K562 (cell line): ENCODE measurements at regions not wholly inside any gene's neighbourhood (a gene's known extent, or its start where the extent isn't known, plus 50 kb on each side); places are given as distances from the start of the nearest gene placed in this dataset.

Experiments used
- ATAC-seq: fragments of 200-7000 bp; cut with Tn5 transposase; 3 replicates; pipeline ENCODE4 v1.9.1; 2020; ENCODE audit warnings: moderate library complexity
- BruUV-seq: library from RNA; stranded (reverse); fragments of 400-500 nt; replicated peaks from 2 replicates; lab custom pipeline; 2021; lab: Mats Ljungman, UMichigan
- CTCF ChIA-PET: fragments of 300-600 bp; formaldehyde crosslinking; extraction: SDS; loops from one replicate; lab custom pipeline; 2021; ENCODE audit warnings: low intra/inter-chr PET ratio; lab: Yijun Ruan, JAX
- POLR2A ChIA-PET: fragments of 300-600, 350-650 bp; sonication (Branson Sonifier 250); formaldehyde crosslinking; extraction: SDS; loops from one replicate; lab custom pipeline; 2021; ENCODE audit warnings: antibody characterized with exemption, inconsistent platforms; lab: Yijun Ruan, JAX
- DNase-seq, 4 experiments: peaks; one replicate each; pipeline versions ENCODE4 v3.0.0 to v3.0.0-alpha.2; 2011 to 2018; ENCODE audit warnings: low spot score in 3 of 4, mixed read lengths in 3 of 4; ENCODE audit errors: extremely low read depth in 1 of 4
- FAIRE-seq: peaks from 2 replicates; lab custom pipeline; 2011; peaks lifted over from hg19 to GRCh38; lab: Jason Lieb, UNC
- H2AFZ ChIP-seq: 2 replicates; pipeline ENCODE4 v1.6.0; 2011; ENCODE audit warnings: low read depth, low read length, control low read depth, inconsistent platforms
- H3K27ac ChIP-seq: fragments of 200-600 bp; 3 replicates; pipeline ENCODE4 v1.8.0; 2011; ENCODE audit warnings: low read depth, mild to moderate bottlenecking, control low read depth, inconsistent platforms, low read length, moderate library complexity, mixed read lengths; ENCODE audit errors: extremely low read depth
- H3K27me3 ChIP-seq, 2 experiments: fragments of 300-600 bp in 1 of 2; 2 replicates in 1 of 2; 3 replicates in 1 of 2; pipeline versions ENCODE4 v1.6.0 to v1.8.0; 2011; ENCODE audit warnings: inconsistent platforms in 2 of 2, low read length in 2 of 2, mild to moderate bottlenecking in 1 of 2, mixed read lengths in 1 of 2, moderate library complexity in 1 of 2; ENCODE audit not compliant: control insufficient read depth in 2 of 2, insufficient read depth in 2 of 2
- H3K36me3 ChIP-seq: fragments of 300-600 bp; 3 replicates; pipeline ENCODE4 v1.8.0; 2011; ENCODE audit warnings: mild to moderate bottlenecking, low read length, inconsistent platforms; ENCODE audit not compliant: control insufficient read depth, insufficient read depth
- H3K4me1 ChIP-seq, 2 experiments: fragments of 200-600 bp in 1 of 2; replicated peaks in 1 of 2; 2 replicates in 1 of 2; 3 replicates in 1 of 2; pipeline versions ENCODE4 v1.5.1 to v1.8.0; 2011; ENCODE audit warnings: inconsistent platforms in 2 of 2, low read length in 2 of 2, mild to moderate bottlenecking in 1 of 2, mixed read lengths in 1 of 2, moderate library complexity in 1 of 2; ENCODE audit not compliant: control insufficient read depth in 2 of 2, insufficient read depth in 2 of 2
- H3K4me2 ChIP-seq: 2 replicates; pipeline ENCODE4 v1.6.1; 2011; ENCODE audit warnings: low read length, control low read depth, inconsistent platforms, mixed read lengths; ENCODE audit not compliant: insufficient read depth
- H3K4me3 ChIP-seq: fragments of 200-600 bp; sonication (generic), shearing (Covaris generic); 2 replicates; pipeline ENCODE4 v1.5.1; 2016; ENCODE audit warnings: control low read depth, inconsistent platforms
- H3K79me2 ChIP-seq: fragments of 200-600 bp; 3 replicates; pipeline ENCODE4 v1.8.0; 2011; ENCODE audit warnings: low read length, inconsistent platforms; ENCODE audit not compliant: control insufficient read depth, insufficient read depth
- H3K9ac ChIP-seq, 2 experiments: 2 replicates each; pipeline versions ENCODE4 v1.6.0 to v1.6.1; 2011; ENCODE audit warnings: low read depth in 2 of 2, low read length in 2 of 2, control low read depth in 1 of 2, inconsistent platforms in 1 of 2, mild to moderate bottlenecking in 1 of 2, mixed read lengths in 1 of 2; ENCODE audit not compliant: insufficient read depth in 1 of 2
- H3K9me1 ChIP-seq: one replicate; pipeline ENCODE4 v1.6.0; 2011; ENCODE audit warnings: inconsistent platforms, mild to moderate bottlenecking, low read length, moderate library complexity; ENCODE audit not compliant: control insufficient read depth, insufficient read depth
- H3K9me3 ChIP-seq: replicated peaks from 2 replicates; pipeline ENCODE4 v1.5.1; 2011; ENCODE audit warnings: low read depth, low read length, inconsistent platforms; ENCODE audit not compliant: control insufficient read depth, insufficient read depth
- H4K20me1 ChIP-seq: replicated peaks from 2 replicates; pipeline ENCODE4 v1.6.1; 2011; ENCODE audit warnings: low read length, inconsistent platforms, mixed read lengths; ENCODE audit not compliant: control insufficient read depth, insufficient read depth
- BCL6 ChIP-seq: fragments of 250-450 bp; sonication (Bioruptor Pico); IDR thresholded peaks from 2 replicates; pipeline ENCODE4 v1.4.0; 2020
- CREB1 ChIP-seq, 2 experiments: sonication (generic) in 1 of 2; formaldehyde crosslinking in 1 of 2; IDR thresholded peaks; 2 replicates each; pipeline versions ENCODE4 v1.6.1 to v1.8.0; 2012 to 2022; ENCODE audit warnings: inconsistent platforms in 1 of 2, mild to moderate bottlenecking in 1 of 2, missing genetic modification reagents in 1 of 2, moderate library complexity in 1 of 2
- EHMT2 ChIP-seq: fragments of 450-650 bp; IDR thresholded peaks from 2 replicates; pipeline ENCODE4 v1.6.1; 2018; ENCODE audit warnings: antibody characterized with exemption
- ETV1 ChIP-seq: fragments of 450-650 bp; conservative IDR thresholded peaks from 2 replicates; pipeline ENCODE4 v1.6.1; 2016; ENCODE audit warnings: missing genetic modification characterization, control low read depth, low read depth, missing compliant biosample characterization
- HMGN3 ChIP-seq: IDR thresholded peaks from 2 replicates; pipeline ENCODE4 v1.6.1; 2011; ENCODE audit warnings: borderline replicate concordance, low read depth, mild to moderate bottlenecking, mixed read lengths, low read length; ENCODE audit not compliant: insufficient read length; ENCODE audit errors: extremely low read depth
- MNT ChIP-seq, 2 experiments: fragments of 450-650 bp; conservative IDR thresholded peaks; 2 replicates each; pipeline ENCODE4 v1.6.1; 2017; ENCODE audit warnings: mild to moderate bottlenecking in 2 of 2, moderate library complexity in 2 of 2
- NFXL1 ChIP-seq: fragments of 450-650 bp; formaldehyde crosslinking; IDR thresholded peaks from 2 replicates; pipeline ENCODE4 v1.4.0; 2021; ENCODE audit warnings: mild to moderate bottlenecking
- SMAD4 ChIP-seq: fragments of 250-450 bp; sonication (Bioruptor Pico); conservative IDR thresholded peaks from 2 replicates; pipeline ENCODE4 v1.8.0; 2021; ENCODE audit warnings: inconsistent platforms, mild to moderate bottlenecking, moderate library complexity
- SMARCB1 ChIP-seq: IDR thresholded peaks from 2 replicates; pipeline ENCODE4 v1.6.1; 2011; ENCODE audit warnings: improper control_type of control experiment, low read depth; ENCODE audit not compliant: insufficient read length
- WHSC1 ChIP-seq: IDR thresholded peaks from one replicate; pipeline ENCODE4 v1.6.1; 2012; ENCODE audit warnings: low read length, control low read depth, inconsistent platforms
- XRCC4 ChIP-seq: IDR thresholded peaks from one replicate; pipeline ENCODE4 v1.6.1; 2011; ENCODE audit not compliant: insufficient read depth, insufficient read length; ENCODE audit errors: extremely low read depth
- ZFX ChIP-seq: sonication (generic); formaldehyde crosslinking; IDR thresholded peaks from 2 replicates; pipeline ENCODE4 v1.8.0; 2022; ENCODE audit warnings: mild to moderate bottlenecking, missing genetic modification reagents, moderate library complexity
- ZNF239 ChIP-seq: fragments of 250-450 bp; sonication (Bioruptor Pico); IDR thresholded peaks from 2 replicates; pipeline ENCODE4 v1.4.0; 2020; ENCODE audit warnings: mild to moderate bottlenecking
- ZNF408 ChIP-seq: fragments of 250-450 bp; sonication (Bioruptor Pico); IDR thresholded peaks from 2 replicates; pipeline ENCODE4 v1.4.0; 2020; ENCODE audit warnings: low read depth, mild to moderate bottlenecking, moderate library complexity
- ZNF639 ChIP-seq, 2 experiments: fragments of 200-800 bp in 1 of 2; sonication (Bioruptor generic) in 1 of 2; sonication (generic) in 1 of 2; formaldehyde crosslinking in 1 of 2; IDR thresholded peaks in 1 of 2; conservative IDR thresholded peaks in 1 of 2; 2 replicates each; pipeline versions ENCODE4 v1.5.0 to v1.6.1; 2016 to 2020; ENCODE audit warnings: missing compliant biosample characterization in 1 of 2, missing genetic modification characterization in 1 of 2, missing genetic modification reagents in 1 of 2
- ZNF79 ChIP-seq: fragments of 250-450 bp; sonication (Bioruptor Pico); IDR thresholded peaks from 2 replicates; pipeline ENCODE4 v1.4.0; 2020; ENCODE audit warnings: low read depth, mild to moderate bottlenecking, moderate library complexity
- ZSCAN29 ChIP-seq: fragments of 450-650 bp; IDR thresholded peaks from 2 replicates; pipeline ENCODE4 v1.6.1; 2017
- WGBS: fragments of 100-300 bp; shearing (Covaris generic); methylation state at CpG from one replicate; pipeline ENCODE4 v1.1.6; 2016; ENCODE audit warnings: low coverage, mixed read lengths; ENCODE audit not compliant: insufficient coverage; ENCODE audit errors: missing lambda C conversion rate; 5-methylcytosine and 5-hydroxymethylcytosine counted together
- in situ Hi-C: fragments of 300-500 bp; cut with MboI; formaldehyde crosslinking; loops from 4 replicates; pipeline ENCODE4 v1.15.0; 2018; ENCODE audit warnings: inconsistent platforms, mixed read lengths
- intact Hi-C: fragments of 100-400 bp; cut with micrococcal nuclease; formaldehyde crosslinking; loops from 2 replicates; pipeline ENCODE4 v1.14.2; 2022
- TF ChIP-seq, protein P1 (sequence below): fragments of 250-450 bp; sonication (Bioruptor Pico); IDR thresholded peaks from 2 replicates; pipeline ENCODE4 v1.4.0; 2020; ENCODE audit warnings: borderline replicate concordance
- TF ChIP-seq, protein P2 (sequence below): sonication (generic); formaldehyde crosslinking; IDR thresholded peaks from 2 replicates; pipeline ENCODE4 v1.8.0; 2022; ENCODE audit warnings: missing genetic modification reagents, mild to moderate bottlenecking, moderate library complexity, borderline replicate concordance

GRCh38 chr4:32890398-32890797 is 2170.2 kb downstream of the PCDH7 start:
- FAIRE-seq (no peak), ATAC-seq (no peak), DNase-seq (no peak)
- intact Hi-C loops, result no loop called here
- ChIA-PET CTCF (no interaction called here), POLR2A (no interaction called here)
- H3K4me3 ChIP-seq, result no peak overlapping the region
- no peaks in the 10 kb centered on the region for H3K9me1 ChIP-seq
- WGBS, result 0% methylated on average over 4 of the region's 4 CpGs
- no TSS peak for BruUV-seq
- H3K27ac ChIP-seq, result no peak overlapping the region
- no peak overlapping the region for H2AFZ ChIP-seq
- no peak overlapping the region for H3K4me2 ChIP-seq
- H4K20me1 ChIP-seq, result no peaks in the 10 kb centered on the region
- TF ChIP-seq NFXL1 (CRISPR knock-in tag) (no peak), SMARCB1 (no peak), WHSC1 (no peak), EHMT2 (no peak), SMAD4 (CRISPR knock-in tag) (no peak), ZNF79 (CRISPR knock-in tag) (no peak), XRCC4 (no peak), ETV1 (tag) (no peak), BCL6 (CRISPR knock-in tag) (no peak), CREB1 (IDR thresholded peaks at IDR 0.05) (no peak), CREB1 (CRISPR knock-in tag; IDR thresholded peaks at IDR 0.05) (no peak), MNT (conservative IDR thresholded peaks at IDR 0.05) (no peak), HMGN3 (no peak), ZSCAN29 (no peak), ZNF408 (CRISPR knock-in tag) (no peak), ZFX (no peak), ZNF639 (CRISPR knock-in tag; conservative IDR thresholded peaks at IDR 0.05 in 1 of 2, IDR thresholded peaks at IDR 0.05 in 1 of 2) (no peak), ZNF239 (CRISPR knock-in tag) (no peak)
- TF ChIP-seq, protein P1, sequence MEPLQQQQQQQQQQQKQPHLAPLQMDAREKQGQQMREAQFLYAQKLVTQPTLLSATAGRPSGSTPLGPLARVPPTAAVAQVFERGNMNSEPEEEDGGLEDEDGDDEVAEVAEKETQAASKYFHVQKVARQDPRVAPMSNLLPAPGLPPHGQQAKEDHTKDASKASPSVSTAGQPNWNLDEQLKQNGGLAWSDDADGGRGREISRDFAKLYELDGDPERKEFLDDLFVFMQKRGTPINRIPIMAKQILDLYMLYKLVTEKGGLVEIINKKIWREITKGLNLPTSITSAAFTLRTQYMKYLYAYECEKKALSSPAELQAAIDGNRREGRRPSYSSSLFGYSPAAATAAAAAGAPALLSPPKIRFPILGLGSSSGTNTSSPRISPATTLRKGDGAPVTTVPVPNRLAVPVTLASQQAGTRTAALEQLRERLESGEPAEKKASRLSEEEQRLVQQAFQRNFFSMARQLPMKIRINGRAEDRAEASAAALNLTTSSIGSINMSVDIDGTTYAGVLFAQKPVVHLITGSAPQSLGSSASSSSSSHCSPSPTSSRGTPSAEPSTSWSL (CRISPR knock-in tag), result no peak
- TF ChIP-seq, protein P2, sequence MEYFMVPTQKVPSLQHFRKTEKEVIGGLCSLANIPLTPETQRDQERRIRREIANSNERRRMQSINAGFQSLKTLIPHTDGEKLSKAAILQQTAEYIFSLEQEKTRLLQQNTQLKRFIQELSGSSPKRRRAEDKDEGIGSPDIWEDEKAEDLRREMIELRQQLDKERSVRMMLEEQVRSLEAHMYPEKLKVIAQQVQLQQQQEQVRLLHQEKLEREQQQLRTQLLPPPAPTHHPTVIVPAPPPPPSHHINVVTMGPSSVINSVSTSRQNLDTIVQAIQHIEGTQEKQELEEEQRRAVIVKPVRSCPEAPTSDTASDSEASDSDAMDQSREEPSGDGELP (CRISPR knock-in tag), result no peak
- H3K36me3 ChIP-seq, result no peaks in the 10 kb centered on the region
- H3K27me3 ChIP-seq, result no peaks in the 10 kb centered on the region
- H3K4me1 ChIP-seq, result no peaks in the 10 kb centered on the region
- H3K9me3 ChIP-seq, result no peaks in the 10 kb centered on the region
- no peak overlapping the region for H3K9ac ChIP-seq
- H3K79me2 ChIP-seq, result no peaks in the 10 kb centered on the region
- in situ Hi-C loops, result no loop called here
